Ovary (tissue), 7 donors: ENCODE measurements at regions not wholly inside any gene's neighbourhood (a gene's known extent, or its start where the extent isn't known, plus 50 kb on each side); places are given as distances from the start of the nearest gene placed in this dataset.

Experiments used
- DNase-seq, 5 donors: peaks; one replicate each; pipeline ENCODE4 v3.0.0-alpha.2; 2019 to 2020
- H3K27ac ChIP-seq, 2 donors: fragments of 200-600 bp; one replicate each; pipeline versions ENCODE4 v1.5.1 to v1.8.0; 2019 to 2022
- H3K27me3 ChIP-seq: fragments of 200-600 bp; one replicate; pipeline ENCODE4 v1.8.0; 2022
- H3K36me3 ChIP-seq: fragments of 200-600 bp; sonication (generic); one replicate; pipeline ENCODE4 v1.5.1; 2019
- H3K4me1 ChIP-seq: one replicate; pipeline ENCODE4 v1.8.1; 2013; ENCODE audit warnings: mild to moderate bottlenecking, moderate library complexity; ENCODE audit not compliant: insufficient read depth
- H3K4me3 ChIP-seq: fragments of 200-600 bp; sonication (generic); one replicate; pipeline ENCODE4 v1.5.1; 2017
- H3K9me3 ChIP-seq, 2 donors: fragments of 200-600 bp in 1 of 2; sonication (generic) in 1 of 2; one replicate each; pipeline versions ENCODE4 v1.5.1 to v1.8.1; 2013 to 2019; ENCODE audit warnings: mild to moderate bottlenecking in 1 of 2, moderate library complexity in 1 of 2
- CTCF ChIP-seq, 3 donors: fragments of 450-650 bp in 2 of 3; fragments of 200-600 bp in 1 of 3; IDR thresholded peaks; one replicate each; pipeline versions ENCODE4 v1.5.1 to v1.8.0; 2016 to 2022; ENCODE audit warnings: antibody characterized with exemption in 3 of 3, mild to moderate bottlenecking in 1 of 3
- EP300 ChIP-seq: sonication (generic); formaldehyde crosslinking; IDR thresholded peaks from one replicate; pipeline ENCODE4 v1.6.1; 2017; ENCODE audit warnings: antibody characterized with exemption
- POLR2A ChIP-seq: fragments of 450-650 bp; IDR thresholded peaks from one replicate; pipeline ENCODE4 v1.6.1; 2017; ENCODE audit warnings: antibody characterized with exemption, mild to moderate bottlenecking, moderate library complexity
- WGBS, 3 donors: extraction: QIAGEN DNeasy Blood & Tissue Kit in 1 of 3; methylation state at CpG; one replicate each; pipeline versions ENCODE4 v1.1.5 to v1.1.7; 2013 to 2017; 5-methylcytosine and 5-hydroxymethylcytosine counted together
- intact Hi-C, 4 donors: fragments of 100-400 bp; cut with DNase I; formaldehyde crosslinking; loops; one replicate each; pipeline versions ENCODE4 v1.11.0 to v1.15.1; 2022 to 2023
- donor health status: DM: no; HTN: no; CAD: no; lungs with moderate emphysema.
- donor health status: DM: no; HTN: no; CAD: no.
- donor health status: Bipolar disorder and iron deficiency.
- donor health status: DM: no; HTN: no; CAD: no.
- donor health status: DM: yes; HTN: yes; CAD: no.

GRCh38 chr14:95011445-95012006 is 145.8 kb downstream of the DICER1 start:
- WGBS, 3 donors: 54 to 62% (median 55%) methylated on average over 16 of the region's 16 CpGs
- intact Hi-C loops: no loop called here
- no peak overlapping the region for H3K27ac ChIP-seq

GRCh38 chr14:95008445-95009217 is 148.7 kb downstream of the DICER1 start:
- intact Hi-C loops: no loop called here
- Histone ChIP-seq H3K27ac (no peak overlapping the region), H3K4me3 (no peak overlapping the region), H3K9me3 (no peaks in the 10 kb centered on the region), H3K27me3 (no peaks in the 10 kb centered on the region), H3K36me3 (no peaks in the 10 kb centered on the region), H3K4me1 (peaks cover 4% of the 10 kb centered on the region)
- WGBS, 3 donors: 78 to 84% (median 81%) methylated on average over 15 of the region's 15 CpGs
- no peak for TF ChIP-seq CTCF (IDR thresholded peaks at IDR 0.05)
- no peak for TF ChIP-seq POLR2A
- TF ChIP-seq EP300: no peak
- no peak for DNase-seq

More at GRCh38 chr14:95011445-95012006, 145.8 kb downstream of the DICER1 start:
- Histone ChIP-seq H3K27me3 (no peaks in the 10 kb centered on the region), H3K9me3 (no peaks in the 10 kb centered on the region), H3K36me3 (no peaks in the 10 kb centered on the region), H3K4me3 (no peak overlapping the region), H3K4me1 (peaks cover 4% of the 10 kb centered on the region)
- TF ChIP-seq EP300: no peak
- TF ChIP-seq CTCF (IDR thresholded peaks at IDR 0.05): no peak
- TF ChIP-seq POLR2A: no peak
- no peak for DNase-seq

GRCh38 chr14:95007921-95008320 is 149.4 kb downstream of the DICER1 start:
- intact Hi-C loops: no loop called here
- H3K27ac ChIP-seq: no peak overlapping the region
- DNase-seq: no peak
- H3K4me1 ChIP-seq: peaks cover 4% of the 10 kb centered on the region
- no peaks in the 10 kb centered on the region for H3K27me3 ChIP-seq
- H3K36me3 ChIP-seq: no peaks in the 10 kb centered on the region
- no peak for TF ChIP-seq EP300
- no peak for TF ChIP-seq POLR2A
- TF ChIP-seq CTCF (IDR thresholded peaks at IDR 0.05): no peak
- H3K9me3 ChIP-seq: no peaks in the 10 kb centered on the region
- H3K4me3 ChIP-seq: no peak overlapping the region
- 91 to 93% (median 92%) methylated on average over 7 of the region's 7 CpGs for WGBS, 3 donors

GRCh38 chr14:95006479-95006878 is 150.8 kb downstream of the DICER1 start:
- Histone ChIP-seq H3K4me1 (peaks cover 4% of the 10 kb centered on the region), H3K4me3 (no peak overlapping the region), H3K27me3 (no peaks in the 10 kb centered on the region), H3K36me3 (no peaks in the 10 kb centered on the region), H3K9me3 (no peaks in the 10 kb centered on the region), H3K27ac (no peak overlapping the region)
- TF ChIP-seq EP300: no peak
- TF ChIP-seq CTCF (IDR thresholded peaks at IDR 0.05): no peak
- TF ChIP-seq POLR2A: no peak
- DNase-seq: no peak
- WGBS, 3 donors: 86 to 91% (median 91%) methylated on average over 4 of the region's 4 CpGs
- intact Hi-C loops: no loop called here
